ENCODE measurements at regions not wholly inside any gene's neighbourhood (a gene's known extent, or its start where the extent isn't known, plus 50 kb on each side); places are given as distances from the start of the nearest gene placed in this dataset.

GRCh38 chr6:165900970-165901369, 237.9 kb upstream of the PDE10A start:
- H3K27ac ChIP-seq (ENCODE audit: insufficient read depth, low read depth, low read length, poor library complexity, severe bottlenecking), result no peak overlapping the region
- H3K36me3 ChIP-seq (ENCODE audit: control insufficient read depth, insufficient read depth, low read length), result no peaks in the 10 kb centered on the region
- 91 to 94% methylated on average over 10 of the region's 10 CpGs for WGBS, 2 experiments
- no peaks in the 10 kb centered on the region for H3K4me1 ChIP-seq (ENCODE audit: control insufficient read depth, insufficient read depth, low read length)
- no peaks in the 10 kb centered on the region for H3K9me3 ChIP-seq (ENCODE audit: control insufficient read depth, low read length)
- no peak overlapping the region for H3K4me3 ChIP-seq (ENCODE audit: insufficient read depth, low read depth, low read length)
- no peaks in the 10 kb centered on the region for H3K27me3 ChIP-seq (ENCODE audit: control insufficient read depth, insufficient read depth, low read length, poor library complexity, severe bottlenecking)

DNA sequence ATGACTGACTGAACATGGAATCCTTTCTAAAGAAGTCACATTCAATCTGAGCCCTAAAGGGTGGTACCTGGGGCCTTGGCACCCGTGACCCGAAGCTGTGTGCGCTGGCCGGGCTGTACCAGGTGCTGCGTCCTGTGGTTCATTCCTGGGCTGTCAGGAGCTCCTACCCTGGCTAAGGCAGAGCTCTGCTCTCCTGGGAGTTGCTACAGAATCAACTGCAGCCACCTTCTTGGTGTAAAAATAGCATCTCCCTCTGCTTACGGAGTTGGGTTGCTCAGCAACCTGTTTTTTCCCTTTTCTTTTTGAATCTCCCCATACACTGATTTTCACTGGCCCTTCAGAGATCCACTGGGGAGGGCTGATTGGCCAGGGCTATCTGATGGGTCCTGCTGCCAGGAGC, 236.6 kb upstream of the PDE10A start:
- Histone ChIP-seq H3K4me3 (ENCODE audit: insufficient read depth, low read depth, low read length) (no peak overlapping the region), H3K36me3 (ENCODE audit: control insufficient read depth, insufficient read depth, low read length) (no peaks in the 10 kb centered on the region), H3K9me3 (ENCODE audit: control insufficient read depth, low read length) (no peaks in the 10 kb centered on the region), H3K4me1 (ENCODE audit: control insufficient read depth, insufficient read depth, low read length) (no peaks in the 10 kb centered on the region), H3K27ac (ENCODE audit: insufficient read depth, low read depth, low read length, poor library complexity, severe bottlenecking) (no peak overlapping the region), H3K27me3 (ENCODE audit: control insufficient read depth, insufficient read depth, low read length, poor library complexity, severe bottlenecking) (no peaks in the 10 kb centered on the region)
- WGBS, 2 experiments, result 82 to 86% methylated on average over 6 of the region's 6 CpGs

GRCh38 chr6:165895421-165896165, 232.6 kb upstream of the PDE10A start:
- no peak overlapping the region for H3K27ac ChIP-seq (ENCODE audit: insufficient read depth, low read depth, low read length, poor library complexity, severe bottlenecking)
- no peaks in the 10 kb centered on the region for H3K36me3 ChIP-seq (ENCODE audit: control insufficient read depth, insufficient read depth, low read length)
- WGBS, 2 experiments, result 90 to 94% methylated on average over 10 of the region's 10 CpGs
- no peaks in the 10 kb centered on the region for H3K9me3 ChIP-seq (ENCODE audit: control insufficient read depth, low read length)
- no peak overlapping the region for H3K4me3 ChIP-seq (ENCODE audit: insufficient read depth, low read depth, low read length)
- H3K4me1 ChIP-seq (ENCODE audit: control insufficient read depth, insufficient read depth, low read length), result no peaks in the 10 kb centered on the region
- H3K27me3 ChIP-seq (ENCODE audit: control insufficient read depth, insufficient read depth, low read length, poor library complexity, severe bottlenecking), result no peaks in the 10 kb centered on the region

DNA sequence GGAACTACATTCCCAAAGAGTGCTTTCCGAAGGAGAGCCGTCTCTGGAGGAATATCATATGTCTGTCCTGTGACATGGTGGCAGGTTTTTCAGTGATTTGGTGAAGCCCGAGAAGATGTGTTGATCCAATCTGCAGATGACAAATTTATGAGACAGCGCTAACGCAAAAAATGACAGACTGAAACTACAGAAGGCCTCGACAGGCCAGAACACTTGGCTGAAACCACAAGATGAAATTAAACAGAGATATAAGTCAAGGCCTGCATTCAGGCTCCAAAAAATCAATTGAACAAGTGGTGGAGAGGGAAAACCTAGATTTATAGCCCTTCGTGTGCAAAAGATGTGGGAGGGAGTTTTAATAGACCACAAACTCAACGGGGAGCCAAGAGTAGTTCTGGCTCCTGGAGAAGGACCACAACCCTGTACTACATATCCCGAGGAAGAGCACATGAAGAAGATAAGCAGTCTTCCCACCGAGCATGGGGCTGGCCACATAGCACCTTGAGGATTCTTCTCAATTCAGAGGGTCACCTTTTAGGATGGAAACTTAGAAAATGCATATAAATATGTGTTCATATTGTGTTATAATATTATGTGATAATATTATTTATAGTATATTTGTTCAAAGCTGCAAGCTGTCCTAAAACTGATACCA, 231.3 kb upstream of the PDE10A start:
- H3K27ac ChIP-seq (ENCODE audit: insufficient read depth, low read depth, low read length, poor library complexity, severe bottlenecking), result no peak overlapping the region

DNA sequence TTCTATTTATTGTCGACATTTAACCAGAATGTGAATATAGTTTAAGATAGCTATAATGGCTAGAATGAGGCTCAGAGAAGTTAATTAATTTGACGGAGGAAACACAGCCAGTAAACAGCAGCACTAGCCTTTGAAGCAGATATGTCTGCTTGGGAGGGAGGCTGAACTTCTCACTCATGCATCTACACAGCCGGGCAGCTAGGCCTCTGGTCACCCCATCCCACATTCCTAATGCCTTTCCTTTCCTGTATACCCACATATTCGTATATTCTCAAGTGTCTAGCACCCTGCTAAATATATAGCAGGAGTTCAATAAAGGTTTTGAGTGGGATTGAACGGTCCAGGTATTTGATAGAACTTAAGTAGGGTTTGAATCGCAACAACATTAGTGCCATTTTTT, 230.4 kb upstream of the PDE10A start:
- Histone ChIP-seq H3K27me3 (ENCODE audit: control insufficient read depth, insufficient read depth, low read length, poor library complexity, severe bottlenecking) (no peaks in the 10 kb centered on the region), H3K27ac (ENCODE audit: insufficient read depth, low read depth, low read length, poor library complexity, severe bottlenecking) (no peak overlapping the region), H3K4me3 (ENCODE audit: insufficient read depth, low read depth, low read length) (no peak overlapping the region), H3K36me3 (ENCODE audit: control insufficient read depth, insufficient read depth, low read length) (no peaks in the 10 kb centered on the region), H3K4me1 (ENCODE audit: control insufficient read depth, insufficient read depth, low read length) (no peaks in the 10 kb centered on the region), H3K9me3 (ENCODE audit: control insufficient read depth, low read length) (no peaks in the 10 kb centered on the region)
- 83 to 95% methylated on average over 5 to 6 of the region's 6 CpGs for WGBS, 2 experiments

More for the DNA sequence above, 231.3 kb upstream of the PDE10A start:
- H3K27me3 ChIP-seq (ENCODE audit: control insufficient read depth, insufficient read depth, low read length, poor library complexity, severe bottlenecking), result no peaks in the 10 kb centered on the region
- H3K36me3 ChIP-seq (ENCODE audit: control insufficient read depth, insufficient read depth, low read length), result no peaks in the 10 kb centered on the region
- 94 to 95% methylated on average over 10 of the region's 10 CpGs for WGBS, 2 experiments
- H3K9me3 ChIP-seq (ENCODE audit: control insufficient read depth, low read length), result no peaks in the 10 kb centered on the region
- H3K4me1 ChIP-seq (ENCODE audit: control insufficient read depth, insufficient read depth, low read length), result no peaks in the 10 kb centered on the region
- no peak overlapping the region for H3K4me3 ChIP-seq (ENCODE audit: insufficient read depth, low read depth, low read length)

DNA sequence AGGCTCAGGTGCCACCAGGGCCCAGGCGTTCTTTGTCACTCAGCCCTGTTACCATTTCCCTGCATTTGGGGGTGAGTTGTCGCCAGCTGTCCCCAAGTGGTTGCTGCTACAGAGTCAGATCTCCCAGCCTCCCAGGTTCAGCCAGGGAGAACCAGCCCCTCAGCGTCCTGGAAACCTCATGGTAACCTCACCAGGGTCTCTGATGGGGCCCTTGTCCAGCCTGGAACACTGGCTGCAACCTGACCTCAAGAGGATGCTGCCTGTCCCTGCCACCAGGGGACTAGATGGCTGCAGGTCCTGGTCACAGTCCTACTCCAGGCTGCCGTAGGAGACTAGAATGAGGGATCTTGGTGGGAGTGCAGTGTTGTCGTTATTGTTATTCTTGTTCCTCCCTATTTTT, 228.3 kb upstream of the PDE10A start:
- no peaks in the 10 kb centered on the region for H3K9me3 ChIP-seq (ENCODE audit: control insufficient read depth, low read length)
- no peak overlapping the region for H3K27ac ChIP-seq (ENCODE audit: insufficient read depth, low read depth, low read length, poor library complexity, severe bottlenecking)
- H3K36me3 ChIP-seq (ENCODE audit: control insufficient read depth, insufficient read depth, low read length), result no peaks in the 10 kb centered on the region
- H3K4me3 ChIP-seq (ENCODE audit: insufficient read depth, low read depth, low read length), result no peak overlapping the region
- H3K4me1 ChIP-seq (ENCODE audit: control insufficient read depth, insufficient read depth, low read length), result no peaks in the 10 kb centered on the region
- H3K27me3 ChIP-seq (ENCODE audit: control insufficient read depth, insufficient read depth, low read length, poor library complexity, severe bottlenecking), result no peaks in the 10 kb centered on the region
- 92% methylated on average over 5 of the region's 5 CpGs for WGBS, 2 experiments

- H3K27me3 ChIP-seq (ENCODE audit: control insufficient read depth, insufficient read depth, low read length, poor library complexity, severe bottlenecking), result no peaks in the 10 kb centered on the region
- H3K27ac ChIP-seq (ENCODE audit: insufficient read depth, low read depth, low read length, poor library complexity, severe bottlenecking), result no peak overlapping the region
- H3K4me1 ChIP-seq (ENCODE audit: control insufficient read depth, insufficient read depth, low read length), result no peaks in the 10 kb centered on the region
- 59 to 60% methylated on average over 9 of the region's 9 CpGs for WGBS, 2 experiments
- no peaks in the 10 kb centered on the region for H3K36me3 ChIP-seq (ENCODE audit: control insufficient read depth, insufficient read depth, low read length)
- no peaks in the 10 kb centered on the region for H3K9me3 ChIP-seq (ENCODE audit: control insufficient read depth, low read length)
- H3K4me3 ChIP-seq (ENCODE audit: insufficient read depth, low read depth, low read length), result no peak overlapping the region
Observed at GRCh38 chr6:165890404-165890735, 227.3 kb upstream of the PDE10A start.

DNA sequence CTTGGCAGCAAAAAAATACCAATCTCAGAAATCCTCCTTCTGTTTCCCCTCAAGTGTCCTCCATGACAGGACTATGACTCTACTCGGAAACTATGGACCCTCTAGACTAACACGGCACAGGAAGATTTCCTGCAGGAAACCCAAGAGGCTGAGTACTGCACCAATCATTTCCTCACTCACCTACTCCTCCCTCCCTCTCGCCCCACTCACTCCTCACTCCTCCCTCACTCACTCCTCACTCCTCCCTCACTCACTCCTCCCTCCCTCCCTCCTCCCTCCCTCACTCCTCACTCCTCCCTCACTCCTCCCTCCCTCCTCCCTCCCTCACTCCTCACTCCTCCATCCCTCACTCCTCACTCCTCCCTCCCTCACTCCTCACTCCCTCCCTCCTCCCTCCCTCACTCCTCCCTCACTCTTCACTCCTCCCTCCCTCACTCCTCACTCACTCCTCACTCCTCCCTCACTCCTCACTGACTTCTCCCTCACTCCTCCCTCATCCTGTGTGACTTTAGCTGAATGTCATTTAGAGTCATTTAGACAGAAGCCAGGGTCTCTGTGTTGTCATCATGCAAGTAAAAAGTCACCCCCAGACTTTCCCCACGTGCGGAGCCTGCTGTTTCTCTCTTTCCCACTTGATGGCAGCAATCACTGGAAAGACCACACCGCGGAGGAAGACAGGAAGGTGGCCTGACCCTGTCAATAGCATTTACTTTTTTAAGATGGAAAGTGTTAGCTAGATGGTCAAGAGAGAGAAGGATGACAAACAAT, 226.8 kb upstream of the PDE10A start:
- H3K36me3 ChIP-seq (ENCODE audit: control insufficient read depth, insufficient read depth, low read length), result no peaks in the 10 kb centered on the region
- 36 to 39% methylated on average over 7 of the region's 7 CpGs for WGBS, 2 experiments
- no peaks in the 10 kb centered on the region for H3K4me1 ChIP-seq (ENCODE audit: control insufficient read depth, insufficient read depth, low read length)
- H3K9me3 ChIP-seq (ENCODE audit: control insufficient read depth, low read length), result no peaks in the 10 kb centered on the region
- H3K4me3 ChIP-seq (ENCODE audit: insufficient read depth, low read depth, low read length), result no peak overlapping the region
- H3K27me3 ChIP-seq (ENCODE audit: control insufficient read depth, insufficient read depth, low read length, poor library complexity, severe bottlenecking), result no peaks in the 10 kb centered on the region
- H3K27ac ChIP-seq (ENCODE audit: insufficient read depth, low read depth, low read length, poor library complexity, severe bottlenecking), result no peak overlapping the region

GRCh38 chr6:165886169-165886568, 223.1 kb upstream of the PDE10A start:
- no peak overlapping the region for H3K4me3 ChIP-seq (ENCODE audit: insufficient read depth, low read depth, low read length)
- H3K9me3 ChIP-seq (ENCODE audit: control insufficient read depth, low read length), result no peaks in the 10 kb centered on the region
- no peaks in the 10 kb centered on the region for H3K4me1 ChIP-seq (ENCODE audit: control insufficient read depth, insufficient read depth, low read length)
- 91 to 96% methylated on average over 1 of the region's 1 CpG for WGBS, 2 experiments
- H3K27me3 ChIP-seq (ENCODE audit: control insufficient read depth, insufficient read depth, low read length, poor library complexity, severe bottlenecking), result no peaks in the 10 kb centered on the region
- H3K27ac ChIP-seq (ENCODE audit: insufficient read depth, low read depth, low read length, poor library complexity, severe bottlenecking), result no peak overlapping the region
- no peaks in the 10 kb centered on the region for H3K36me3 ChIP-seq (ENCODE audit: control insufficient read depth, insufficient read depth, low read length)
